ENCODE measurements at regions not wholly inside any gene's neighbourhood (a gene's known extent, or its start where the extent isn't known, plus 50 kb on each side); places are given as distances from the start of the nearest gene placed in this dataset.

GRCh38 chr10:60662917-60663614 lies 115.2 kb upstream of the CDK1 start:
- DNase-seq (ENCODE audit: low spot score), result no peak
- in situ Hi-C loops (cut with MboI; ENCODE audit: low pct_unique_long_range_greater_than_20kb, low sequenced_read_pairs, unreplicated experiment), result no loop called here
- no peak for TF ChIP-seq CTCF (IDR thresholded peaks at IDR 0.05; ENCODE audit: extremely low read depth, insufficient read depth, missing control alignments)

DNA sequence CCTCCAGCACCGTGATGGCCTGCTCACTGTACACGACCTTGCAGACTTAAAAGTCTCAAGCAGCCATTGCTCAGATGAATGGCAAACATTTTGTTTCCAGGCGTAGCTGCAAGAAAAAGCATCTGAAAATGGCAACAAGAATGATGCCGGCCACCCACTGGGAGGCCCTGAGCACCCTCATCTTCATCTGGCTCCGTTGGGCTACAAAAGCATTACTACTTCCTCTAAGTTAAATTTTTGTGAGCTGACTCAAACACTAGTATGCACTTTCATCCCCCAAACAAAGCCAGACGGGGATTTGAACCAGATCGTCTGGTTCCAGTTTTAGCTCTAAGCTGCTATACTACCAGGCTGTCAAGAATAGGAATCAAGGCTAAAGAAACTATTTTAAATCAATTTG lies 116.6 kb upstream of the CDK1 start:
- in situ Hi-C loops (cut with MboI; ENCODE audit: low pct_unique_long_range_greater_than_20kb, low sequenced_read_pairs, unreplicated experiment), result no loop called here
- DNase-seq (ENCODE audit: low spot score), result no peak
- no peak for TF ChIP-seq CTCF (IDR thresholded peaks at IDR 0.05; ENCODE audit: extremely low read depth, insufficient read depth, missing control alignments)

GRCh38 chr10:60660625-60661024 lies 117.7 kb upstream of the CDK1 start:
- DNase-seq (ENCODE audit: low spot score), result no peak
- TF ChIP-seq CTCF (IDR thresholded peaks at IDR 0.05; ENCODE audit: extremely low read depth, insufficient read depth, missing control alignments), result no peak
- in situ Hi-C loops (cut with MboI; ENCODE audit: low pct_unique_long_range_greater_than_20kb, low sequenced_read_pairs, unreplicated experiment), result no loop called here

- no peak for DNase-seq (ENCODE audit: low spot score)
- TF ChIP-seq CTCF (IDR thresholded peaks at IDR 0.05; ENCODE audit: extremely low read depth, insufficient read depth, missing control alignments), result no peak
- in situ Hi-C loops (cut with MboI; ENCODE audit: low pct_unique_long_range_greater_than_20kb, low sequenced_read_pairs, unreplicated experiment), result no loop called here
Observed at GRCh38 chr10:60654813-60655464, 123.3 kb upstream of the CDK1 start.

- in situ Hi-C loops (cut with MboI; ENCODE audit: low pct_unique_long_range_greater_than_20kb, low sequenced_read_pairs, unreplicated experiment), result no loop called here
- no peak for DNase-seq (ENCODE audit: low spot score)
- no peak for TF ChIP-seq CTCF (IDR thresholded peaks at IDR 0.05; ENCODE audit: extremely low read depth, insufficient read depth, missing control alignments)
Observed at GRCh38 chr10:60652628-60653027, 125.7 kb upstream of the CDK1 start.

DNA sequence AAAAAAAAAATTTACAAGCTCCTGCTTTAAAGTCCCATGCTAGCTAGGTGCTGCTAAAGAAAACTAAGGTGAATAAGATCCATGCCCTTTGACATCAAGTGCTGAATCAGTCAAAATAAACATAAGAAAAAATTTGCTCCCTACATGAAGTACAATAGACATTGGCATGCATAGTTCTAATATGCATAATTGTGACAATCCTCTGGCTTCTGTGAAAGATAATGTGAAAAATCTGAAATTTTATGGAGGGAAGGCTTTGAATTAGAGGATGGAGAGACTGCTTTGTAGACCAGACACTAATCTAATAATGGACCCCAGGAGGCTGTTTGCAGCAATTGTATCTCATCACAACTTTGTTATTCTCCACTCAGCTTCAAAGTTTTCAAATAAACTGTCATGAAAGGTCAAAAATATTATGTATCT lies 127.9 kb upstream of the CDK1 start:
- DNase-seq (ENCODE audit: low spot score), result no peak
- in situ Hi-C loops (cut with MboI; ENCODE audit: low pct_unique_long_range_greater_than_20kb, low sequenced_read_pairs, unreplicated experiment), result no loop called here
- TF ChIP-seq CTCF (IDR thresholded peaks at IDR 0.05; ENCODE audit: extremely low read depth, insufficient read depth, missing control alignments), result no peak

Measured in GM13977 (cell line).